Sigmoid colon (tissue), 6 donors: ENCODE measurements at regions not wholly inside any gene's neighbourhood (a gene's known extent, or its start where the extent isn't known, plus 50 kb on each side); places are given as distances from the start of the nearest gene placed in this dataset.

Experiments used
- DNase-seq: peaks from one replicate; pipeline ENCODE4 v3.0.0-alpha.2; 2019
- H3K27ac ChIP-seq, 4 donors: fragments of 200-600 bp; sonication (generic); one replicate each; pipeline ENCODE4 v1.5.1; 2016 to 2019; ENCODE audit warnings: mild to moderate bottlenecking in 1 of 4
- H3K27me3 ChIP-seq, 3 donors: fragments of 200-600 bp; sonication (generic); one replicate each; pipeline ENCODE4 v1.5.1; 2019; ENCODE audit warnings: mild to moderate bottlenecking in 1 of 3
- H3K36me3 ChIP-seq, 4 donors: fragments of 200-600 bp; sonication (generic); one replicate each; pipeline ENCODE4 v1.5.1; 2016 to 2019
- H3K4me1 ChIP-seq, 4 donors: fragments of 200-600 bp; sonication (generic); one replicate each; pipeline ENCODE4 v1.5.1; 2017 to 2019
- H3K4me3 ChIP-seq, 4 donors: fragments of 200-600 bp; sonication (generic); one replicate each; pipeline ENCODE4 v1.5.1; 2017 to 2019; ENCODE audit warnings: mild to moderate bottlenecking in 2 of 4, moderate library complexity in 1 of 4
- H3K9me3 ChIP-seq, 4 donors: fragments of 200-600 bp in 3 of 4; sonication (generic) in 3 of 4; one replicate each; pipeline versions ENCODE4 v1.5.1 to v1.6.1; 2013 to 2019
- CTCF ChIP-seq, 4 experiments: fragments of 450-650 bp in 3 of 4; fragments of 200-600 bp in 1 of 4; IDR thresholded peaks; one replicate each; pipeline ENCODE4 v1.5.1; 2016 to 2019; ENCODE audit warnings: antibody characterized with exemption in 4 of 4, mild to moderate bottlenecking in 3 of 4, moderate library complexity in 2 of 4
- EP300 ChIP-seq, 4 donors: sonication (generic); formaldehyde crosslinking; IDR thresholded peaks; one replicate each; pipeline ENCODE4 v1.6.1; 2017; ENCODE audit warnings: antibody characterized with exemption in 4 of 4
- POLR2A ChIP-seq, 2 donors: fragments of 450-650 bp; IDR thresholded peaks; one replicate each; pipeline ENCODE4 v1.6.1; 2016; ENCODE audit warnings: antibody characterized with exemption in 2 of 2, mild to moderate bottlenecking in 2 of 2, moderate library complexity in 2 of 2
- POLR2AphosphoS5 ChIP-seq, 4 donors: sonication (generic); formaldehyde crosslinking; IDR thresholded peaks; one replicate each; pipeline ENCODE4 v1.6.1; 2017; ENCODE audit warnings: antibody characterized with exemption in 4 of 4
- WGBS, 2 donors: extraction: QIAGEN DNeasy Blood & Tissue Kit; methylation state at CpG; one replicate each; pipeline ENCODE4 v1.1.7; 2013; 5-methylcytosine and 5-hydroxymethylcytosine counted together
- intact Hi-C: fragments of 100-400 bp; cut with DNase I; formaldehyde crosslinking; loops from one replicate; pipeline ENCODE4 v1.15.1; 2023
- donor health status: healthy with polysubstance abuse.
- donor health status: healthy.

- 84 to 87% methylated on average over 2 of the region's 2 CpGs for WGBS, 2 donors
- Histone ChIP-seq H3K4me3 (no peak overlapping the region), H3K36me3 (no peaks in the 10 kb centered on the region), H3K27ac (no peak overlapping the region), H3K27me3 (no peaks in the 10 kb centered on the region), H3K4me1 (no peaks in the 10 kb centered on the region), H3K9me3 (no peaks in the 10 kb centered on the region)
- DNase-seq = no peak
- intact Hi-C loops = no loop called here
- TF ChIP-seq POLR2A (IDR thresholded peaks at IDR 0.05) (no peak), CTCF (IDR thresholded peaks at IDR 0.05) (no peak), EP300 (IDR thresholded peaks at IDR 0.05) (no peak), POLR2AphosphoS5 (IDR thresholded peaks at IDR 0.05) (no peak)
Measured at GRCh38 chr7:89998554-89998953, 155.7 kb upstream of the STEAP1 start.

DNA sequence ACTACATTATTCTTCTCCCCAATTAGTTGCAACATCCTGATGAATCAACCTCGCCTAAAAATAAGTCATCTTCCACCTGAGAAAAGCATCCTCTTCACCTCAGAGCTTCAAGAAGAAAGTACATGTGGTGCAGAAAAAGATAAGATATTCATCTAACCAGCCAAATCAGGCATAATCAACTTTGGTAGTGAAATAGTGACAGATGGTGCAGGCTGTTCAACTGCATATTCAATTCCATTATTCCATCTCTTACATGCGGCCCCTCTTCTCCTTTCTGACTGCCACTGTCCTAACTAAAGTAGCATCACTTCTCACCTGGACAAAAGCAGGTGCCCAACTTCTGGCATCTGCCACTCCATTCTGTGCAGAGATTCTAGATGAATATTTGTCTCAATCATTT is 148.4 kb upstream of the STEAP1 start:
- TF ChIP-seq POLR2A (IDR thresholded peaks at IDR 0.05) = no peak
- TF ChIP-seq EP300 (IDR thresholded peaks at IDR 0.05) = no peak
- TF ChIP-seq CTCF (IDR thresholded peaks at IDR 0.05) = no peak
- no peak for TF ChIP-seq POLR2AphosphoS5 (IDR thresholded peaks at IDR 0.05)
- WGBS, 2 donors = 82 to 89% methylated on average over 2 of the region's 2 CpGs
- intact Hi-C loops = no loop called here

GRCh38 chr7:90007001-90007654 is 147.1 kb upstream of the STEAP1 start:
- no peak overlapping the region for H3K4me3 ChIP-seq
- WGBS, 2 donors = 19 to 43% methylated on average over 3 of the region's 3 CpGs
- DNase-seq = no peak
- H3K27ac ChIP-seq = no peak overlapping the region
- intact Hi-C loops = no loop called here
- H3K9me3 ChIP-seq = no peaks in the 10 kb centered on the region
- TF ChIP-seq EP300 (IDR thresholded peaks at IDR 0.05) (no peak), CTCF (IDR thresholded peaks at IDR 0.05) (no peak), POLR2A (IDR thresholded peaks at IDR 0.05) (no peak), POLR2AphosphoS5 (IDR thresholded peaks at IDR 0.05) (no peak)
- no peaks in the 10 kb centered on the region for H3K4me1 ChIP-seq
- H3K36me3 ChIP-seq = no peaks in the 10 kb centered on the region
- no peaks in the 10 kb centered on the region for H3K27me3 ChIP-seq

More for the DNA sequence above, 148.4 kb upstream of the STEAP1 start:
- DNase-seq = no peak
- H3K36me3 ChIP-seq = no peaks in the 10 kb centered on the region
- H3K4me3 ChIP-seq = no peak overlapping the region
- H3K27ac ChIP-seq = no peak overlapping the region
- H3K9me3 ChIP-seq = no peaks in the 10 kb centered on the region
- H3K4me1 ChIP-seq = no peaks in the 10 kb centered on the region
- H3K27me3 ChIP-seq = no peaks in the 10 kb centered on the region

GRCh38 chr7:90007831-90008230 is 146.4 kb upstream of the STEAP1 start:
- Histone ChIP-seq H3K36me3 (no peaks in the 10 kb centered on the region), H3K27ac (no peak overlapping the region), H3K9me3 (no peaks in the 10 kb centered on the region), H3K4me1 (no peaks in the 10 kb centered on the region), H3K4me3 (no peak overlapping the region), H3K27me3 (no peaks in the 10 kb centered on the region)
- no peak for TF ChIP-seq CTCF (IDR thresholded peaks at IDR 0.05)
- no peak for TF ChIP-seq EP300 (IDR thresholded peaks at IDR 0.05)
- no peak for TF ChIP-seq POLR2AphosphoS5 (IDR thresholded peaks at IDR 0.05)
- no peak for TF ChIP-seq POLR2A (IDR thresholded peaks at IDR 0.05)
- DNase-seq = no peak
- intact Hi-C loops = no loop called here
- 79 to 85% methylated on average over 3 of the region's 3 CpGs for WGBS, 2 donors

GRCh38 chr7:90022213-90022612 is 132.1 kb upstream of the STEAP1 start:
- H3K9me3 ChIP-seq = no peaks in the 10 kb centered on the region
- DNase-seq = no peak
- TF ChIP-seq POLR2AphosphoS5 (IDR thresholded peaks at IDR 0.05) = no peak
- TF ChIP-seq POLR2A (IDR thresholded peaks at IDR 0.05) = no peak
- no peak for TF ChIP-seq EP300 (IDR thresholded peaks at IDR 0.05)
- TF ChIP-seq CTCF (IDR thresholded peaks at IDR 0.05) = no peak
- no peaks in the 10 kb centered on the region for H3K4me1 ChIP-seq
- WGBS, 2 donors = 29 to 72% methylated on average over 1 of the region's 1 CpG
- no peaks in the 10 kb centered on the region for H3K27me3 ChIP-seq
- no peaks in the 10 kb centered on the region for H3K36me3 ChIP-seq
- no peak overlapping the region for H3K4me3 ChIP-seq
- intact Hi-C loops = no loop called here
- no peak overlapping the region for H3K27ac ChIP-seq
